GM23248 (cell line): ENCODE measurements at regions not wholly inside any gene's neighbourhood (a gene's known extent, or its start where the extent isn't known, plus 50 kb on each side); places are given as distances from the start of the nearest gene placed in this dataset.

Experiments
- EZH2 ChIP-seq: fragments of 200-600 bp; sonication (generic); IDR thresholded peaks from 2 replicates; pipeline ENCODE4 v1.6.1; 2018; ENCODE audit warnings: antibody characterized with exemption, mild to moderate bottlenecking; ENCODE audit not compliant: insufficient read depth, poor library complexity, severe bottlenecking
- EZH2phosphoT487 ChIP-seq: fragments of 200-600 bp; sonication (generic); IDR thresholded peaks from 2 replicates; pipeline ENCODE4 v1.6.1; 2018; ENCODE audit warnings: antibody characterized with exemption, moderate library complexity, mild to moderate bottlenecking, low read depth; ENCODE audit not compliant: insufficient read depth

- TF ChIP-seq EZH2phosphoT487 (no peak), EZH2 (no peak)
These were observed 483.4 kb downstream of the SIPA1L2 start for GRCh38 chr1:232146514-232146913.
